K562 (cell line): ENCODE measurements at regions not wholly inside any gene's neighbourhood (a gene's known extent, or its start where the extent isn't known, plus 50 kb on each side); places are given as distances from the start of the nearest gene placed in this dataset.
A peak's percentile ranks its signal among the peaks of the same experiment; 100 is the strongest.

ENCODE experiments used
- ATF7 ChIP-seq: fragments of 450-650 bp; IDR thresholded peaks from 2 replicates; pipeline ENCODE4 v1.7.1; 2014; ENCODE audit warnings: mild to moderate bottlenecking, moderate library complexity
- CBX1 ChIP-seq: sonication (generic); IDR thresholded peaks from 2 replicates; pipeline ENCODE4 v1.6.1; 2016; ENCODE audit warnings: antibody characterized with exemption, low read depth, mild to moderate bottlenecking
- CREM ChIP-seq: IDR thresholded peaks from 2 replicates; pipeline ENCODE4 v1.6.1; 2014; ENCODE audit warnings: antibody characterized with exemption, low read depth
- EHMT2 ChIP-seq: fragments of 450-650 bp; IDR thresholded peaks from 2 replicates; pipeline ENCODE4 v1.6.1; 2018; ENCODE audit warnings: antibody characterized with exemption
- ERF ChIP-seq: fragments of 450-650 bp; formaldehyde crosslinking; IDR thresholded peaks from 2 replicates; pipeline ENCODE4 v1.4.0; 2020; ENCODE audit warnings: mild to moderate bottlenecking, mixed read lengths
- GATA2 ChIP-seq: sonication (generic); formaldehyde crosslinking; IDR thresholded peaks from 2 replicates; pipeline ENCODE4 v1.4.0; 2020; ENCODE audit warnings: mild to moderate bottlenecking, missing genetic modification reagents
- MAZ ChIP-seq, 2 experiments: fragments of 450-650 bp in 1 of 2; sonication (generic) in 1 of 2; formaldehyde crosslinking; IDR thresholded peaks in 1 of 2; conservative IDR thresholded peaks in 1 of 2; 2 replicates each; pipeline versions ENCODE4 v1.4.0 to v1.5.0; 2020; ENCODE audit warnings: mild to moderate bottlenecking in 1 of 2, missing genetic modification reagents in 1 of 2
- NR2C1 ChIP-seq, 2 experiments: fragments of 450-650 bp; IDR thresholded peaks; 2 replicates each; pipeline ENCODE4 v1.6.1; 2017; ENCODE audit warnings: mild to moderate bottlenecking in 2 of 2, antibody characterized with exemption in 1 of 2, inconsistent platforms in 1 of 2, missing compliant biosample characterization in 1 of 2, missing genetic modification characterization in 1 of 2
- NUFIP1 ChIP-seq: fragments of 450-650 bp; IDR thresholded peaks from 2 replicates; pipeline ENCODE4 v1.6.1; 2018; ENCODE audit not compliant: partially characterized antibody
- POLR2A ChIP-seq: fragments of 450-650 bp; conservative IDR thresholded peaks from 2 replicates; pipeline ENCODE4 v1.6.1; 2016
- POLR2G ChIP-seq: fragments of 200-400 bp; formaldehyde crosslinking; IDR thresholded peaks from 2 replicates; pipeline ENCODE4 v1.6.1; 2017; ENCODE audit warnings: low read depth, mild to moderate bottlenecking, antibody characterized with exemption, low read length, moderate library complexity
- RBFOX2 ChIP-seq: fragments of 200-400 bp; formaldehyde crosslinking; IDR thresholded peaks from 2 replicates; pipeline ENCODE4 v1.6.1; 2017; ENCODE audit warnings: low read depth, mild to moderate bottlenecking, low read length, moderate library complexity
- RBM15 ChIP-seq: fragments of 200-400 bp; formaldehyde crosslinking; IDR thresholded peaks from 2 replicates; pipeline ENCODE4 v1.6.1; 2018; ENCODE audit warnings: mild to moderate bottlenecking, low read length, moderate library complexity; ENCODE audit not compliant: insufficient read depth
- SMARCB1 ChIP-seq: IDR thresholded peaks from 2 replicates; pipeline ENCODE4 v1.6.1; 2011; ENCODE audit warnings: improper control_type of control experiment, low read depth; ENCODE audit not compliant: insufficient read length
- SMC3 ChIP-seq: conservative IDR thresholded peaks from 2 replicates; pipeline ENCODE4 v1.6.1; 2011; ENCODE audit warnings: low read depth, low read length, improper control_type of control experiment; ENCODE audit not compliant: insufficient read depth
- SP2 ChIP-seq: IDR thresholded peaks from 2 replicates; pipeline ENCODE4 v1.6.1; 2011; ENCODE audit warnings: mild to moderate bottlenecking, low read depth, low read length, moderate library complexity; ENCODE audit not compliant: poor library complexity, severe bottlenecking; ENCODE audit errors: extremely low read depth
- ZFP1 ChIP-seq: fragments of 450-650 bp; formaldehyde crosslinking; IDR thresholded peaks from 2 replicates; pipeline ENCODE4 v1.4.0; 2020; ENCODE audit warnings: mild to moderate bottlenecking, mixed read lengths
- ZFX ChIP-seq: sonication (generic); formaldehyde crosslinking; IDR thresholded peaks from 2 replicates; pipeline ENCODE4 v1.8.0; 2022; ENCODE audit warnings: mild to moderate bottlenecking, missing genetic modification reagents, moderate library complexity
- ZNF239 ChIP-seq: fragments of 250-450 bp; sonication (Bioruptor Pico); IDR thresholded peaks from 2 replicates; pipeline ENCODE4 v1.4.0; 2020; ENCODE audit warnings: mild to moderate bottlenecking
- ZNF316 ChIP-seq: fragments of 450-650 bp; IDR thresholded peaks from 2 replicates; pipeline ENCODE4 v1.6.1; 2016
- ZNF347 ChIP-seq: fragments of 450-650 bp; formaldehyde crosslinking; IDR thresholded peaks from 2 replicates; pipeline ENCODE4 v1.4.0; 2020; ENCODE audit warnings: low read depth, mild to moderate bottlenecking, moderate library complexity
- ZNF75A ChIP-seq: fragments of 450-650 bp; formaldehyde crosslinking; IDR thresholded peaks from 2 replicates; pipeline ENCODE4 v1.4.0; 2020; ENCODE audit warnings: mild to moderate bottlenecking
- ZNF77 ChIP-seq: fragments of 250-450 bp; sonication (Bioruptor Pico); IDR thresholded peaks from 2 replicates; pipeline ENCODE4 v1.5.0; 2020
- TF ChIP-seq, protein P1 (sequence below): IDR thresholded peaks from 2 replicates; pipeline ENCODE4 v1.6.1; 2012; ENCODE audit warnings: low read depth, low read length, improper control_type of control experiment, borderline replicate concordance
- TF ChIP-seq, protein P2 (sequence below): fragments of 250-450 bp; sonication (Bioruptor Pico); IDR thresholded peaks from 2 replicates; pipeline ENCODE4 v1.8.0; 2021; ENCODE audit warnings: borderline replicate concordance, mild to moderate bottlenecking, moderate library complexity; ENCODE audit not compliant: poor library complexity, severe bottlenecking
- TF ChIP-seq, protein P3 (sequence below): fragments of 250-450 bp; sonication (Bioruptor Pico); IDR thresholded peaks from 2 replicates; pipeline ENCODE4 v1.5.0; 2021
- TF ChIP-seq, protein P4 (sequence below): sonication (generic); formaldehyde crosslinking; IDR thresholded peaks from 2 replicates; pipeline ENCODE4 v1.8.0; 2023; ENCODE audit warnings: mild to moderate bottlenecking, missing genetic modification reagents

DNA sequence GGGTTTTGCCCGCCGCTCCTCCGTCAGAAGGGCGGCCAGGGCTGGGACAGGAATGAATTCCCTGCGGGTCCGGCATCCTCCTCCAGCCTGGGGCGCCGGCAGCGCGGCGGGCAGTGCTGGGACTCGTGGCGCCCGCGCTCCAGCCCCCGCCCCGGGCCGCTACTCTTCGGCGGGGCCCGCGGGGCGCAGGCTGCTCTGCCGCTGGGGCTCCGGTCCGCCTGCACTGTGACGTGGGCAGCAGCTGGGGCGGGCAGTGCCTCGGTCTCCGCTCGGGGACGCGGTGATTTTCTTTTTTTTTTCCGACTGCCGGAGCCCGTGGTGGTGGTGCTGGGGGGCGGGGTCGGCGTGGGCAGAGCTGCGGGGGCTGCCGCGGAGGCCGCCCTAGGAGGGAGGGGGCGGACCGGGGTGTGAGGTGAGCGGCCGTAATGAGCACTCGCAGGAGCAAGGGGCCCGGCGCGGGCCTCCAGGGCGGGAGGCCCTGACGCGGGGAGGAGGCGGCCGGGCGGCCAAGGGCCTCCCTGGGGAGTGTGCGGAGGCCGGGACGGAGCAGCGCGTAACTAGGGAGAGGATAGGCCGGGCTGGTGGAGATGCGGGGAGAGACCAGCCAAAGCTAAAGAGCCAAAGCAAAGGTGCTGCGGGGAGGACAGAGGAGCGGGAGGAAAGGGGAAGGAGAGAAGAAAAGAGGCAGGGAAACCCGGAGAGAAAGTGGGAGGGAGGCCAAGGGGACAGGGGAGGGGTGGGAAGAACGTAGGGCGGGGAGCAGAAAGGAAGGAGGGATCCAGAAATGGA lies 73.3 kb upstream of the ZBED5 start (continued):
- TF ChIP-seq SMC3 (no peak), ZNF75A (CRISPR knock-in tag) (no peak), CREM (peak; percentile 52), ERF (CRISPR knock-in tag) (no peak), NUFIP1 (no peak), EHMT2 (no peak), SMARCB1 (no peak), ZNF347 (CRISPR knock-in tag) (no peak), ZFP1 (no peak), SP2 (no peak), NR2C1 (IDR thresholded peaks at IDR 0.05) (no peak), NR2C1 (tag; IDR thresholded peaks at IDR 0.05) (no peak), POLR2A (peak; percentile 40; the same call in 1 of the 2 replicates), POLR2G (peak; percentile 56; the same call in 1 of the 2 replicates), RBM15 (no peak), CBX1 (no peak), ZNF239 (CRISPR knock-in tag) (no peak), MAZ (CRISPR knock-in tag; conservative IDR thresholded peaks at IDR 0.05 in 1 of 2, IDR thresholded peaks at IDR 0.05 in 1 of 2) (peak in 1 of 2 experiments; percentile 44; a peak in 1 of 4 replicates), ZNF316 (no peak), ZFX (CRISPR knock-in tag) (peak; percentile 64), ZNF77 (CRISPR knock-in tag) (no peak), ATF7 (no peak), GATA2 (CRISPR knock-in tag) (no peak), RBFOX2 (peak; percentile 43; the same call in 1 of the 2 replicates)
- TF ChIP-seq, protein P1, sequence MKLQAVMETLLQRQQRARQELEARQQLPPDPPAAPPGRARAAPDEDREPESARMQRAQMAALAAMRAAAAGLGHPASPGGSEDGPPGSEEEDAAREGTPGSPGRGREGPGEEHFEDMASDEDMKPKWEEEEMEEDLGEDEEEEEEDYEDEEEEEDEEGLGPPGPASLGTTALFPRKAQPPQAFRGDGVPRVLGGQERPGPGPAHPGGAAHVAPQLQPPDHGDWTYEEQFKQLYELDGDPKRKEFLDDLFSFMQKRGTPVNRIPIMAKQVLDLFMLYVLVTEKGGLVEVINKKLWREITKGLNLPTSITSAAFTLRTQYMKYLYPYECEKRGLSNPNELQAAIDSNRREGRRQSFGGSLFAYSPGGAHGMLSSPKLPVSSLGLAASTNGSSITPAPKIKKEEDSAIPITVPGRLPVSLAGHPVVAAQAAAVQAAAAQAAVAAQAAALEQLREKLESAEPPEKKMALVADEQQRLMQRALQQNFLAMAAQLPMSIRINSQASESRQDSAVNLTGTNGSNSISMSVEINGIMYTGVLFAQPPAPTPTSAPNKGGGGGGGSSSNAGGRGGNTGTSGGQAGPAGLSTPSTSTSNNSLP, result no peak
- TF ChIP-seq, protein P2, sequence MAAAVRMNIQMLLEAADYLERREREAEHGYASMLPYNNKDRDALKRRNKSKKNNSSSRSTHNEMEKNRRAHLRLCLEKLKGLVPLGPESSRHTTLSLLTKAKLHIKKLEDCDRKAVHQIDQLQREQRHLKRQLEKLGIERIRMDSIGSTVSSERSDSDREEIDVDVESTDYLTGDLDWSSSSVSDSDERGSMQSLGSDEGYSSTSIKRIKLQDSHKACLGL, result no peak
- TF ChIP-seq, protein P3, sequence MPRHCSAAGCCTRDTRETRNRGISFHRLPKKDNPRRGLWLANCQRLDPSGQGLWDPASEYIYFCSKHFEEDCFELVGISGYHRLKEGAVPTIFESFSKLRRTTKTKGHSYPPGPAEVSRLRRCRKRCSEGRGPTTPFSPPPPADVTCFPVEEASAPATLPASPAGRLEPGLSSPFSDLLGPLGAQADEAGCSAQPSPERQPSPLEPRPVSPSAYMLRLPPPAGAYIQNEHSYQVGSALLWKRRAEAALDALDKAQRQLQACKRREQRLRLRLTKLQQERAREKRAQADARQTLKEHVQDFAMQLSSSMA (CRISPR knock-in tag), result no peak
- TF ChIP-seq, protein P4, sequence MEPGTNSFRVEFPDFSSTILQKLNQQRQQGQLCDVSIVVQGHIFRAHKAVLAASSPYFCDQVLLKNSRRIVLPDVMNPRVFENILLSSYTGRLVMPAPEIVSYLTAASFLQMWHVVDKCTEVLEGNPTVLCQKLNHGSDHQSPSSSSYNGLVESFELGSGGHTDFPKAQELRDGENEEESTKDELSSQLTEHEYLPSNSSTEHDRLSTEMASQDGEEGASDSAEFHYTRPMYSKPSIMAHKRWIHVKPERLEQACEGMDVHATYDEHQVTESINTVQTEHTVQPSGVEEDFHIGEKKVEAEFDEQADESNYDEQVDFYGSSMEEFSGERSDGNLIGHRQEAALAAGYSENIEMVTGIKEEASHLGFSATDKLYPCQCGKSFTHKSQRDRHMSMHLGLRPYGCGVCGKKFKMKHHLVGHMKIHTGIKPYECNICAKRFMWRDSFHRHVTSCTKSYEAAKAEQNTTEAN (CRISPR knock-in tag), result no peak
